NCI-H187 treated with DMSO at 0.1 percent for 48 hours (cell line): ENCODE measurements at regions not wholly inside any gene's neighbourhood (a gene's known extent, or its start where the extent isn't known, plus 50 kb on each side); places are given as distances from the start of the nearest gene placed in this dataset.
"Not testable (repeated sequence)": the region's sequence is repeated elsewhere in the genome, so short reads cannot be mapped to it uniquely, and the experiment has no call there.

Experiments used
- DNase-seq: peaks from one replicate; lab custom pipeline; 2025; lab: John Stamatoyannopoulos, UW

GRCh38 chr10:64320448-64320847 lies 799.2 kb downstream of the REEP3 start:
- DNase-seq = no peak

- DNase-seq = no peak
These were observed 808.3 kb downstream of the REEP3 start for GRCh38 chr10:64329510-64329909.

GRCh38 chr10:64332551-64332950 lies 811.4 kb downstream of the REEP3 start:
- no peak for DNase-seq

GRCh38 chr10:64334084-64334483 lies 812.9 kb downstream of the REEP3 start:
- no peak for DNase-seq

GRCh38 chr10:64344211-64344610 lies 823.0 kb downstream of the REEP3 start:
- DNase-seq = no peak

- no peak for DNase-seq
These were observed 824.7 kb downstream of the REEP3 start for GRCh38 chr10:64345856-64346255.

- no peak for DNase-seq
These were observed 825.2 kb downstream of the REEP3 start for GRCh38 chr10:64346389-64346788.

GRCh38 chr10:64350665-64351064 lies 829.5 kb downstream of the REEP3 start:
- no peak for DNase-seq

- DNase-seq = no peak
These were observed 837.7 kb downstream of the REEP3 start for GRCh38 chr10:64358907-64359306.

GRCh38 chr10:64360240-64360639 lies 839.0 kb downstream of the REEP3 start:
- DNase-seq = not testable (repeated sequence)

- DNase-seq = no peak
These were observed 842.5 kb downstream of the REEP3 start for GRCh38 chr10:64363687-64364086.

GRCh38 chr10:64365663-64366062 lies 844.5 kb downstream of the REEP3 start:
- no peak for DNase-seq

- DNase-seq = no peak
These were observed 847.1 kb downstream of the REEP3 start for GRCh38 chr10:64368298-64368697.

- DNase-seq = no peak
These were observed 848.9 kb downstream of the REEP3 start for GRCh38 chr10:64369885-64370773.

- no peak for DNase-seq
These were observed 853.1 kb downstream of the REEP3 start for GRCh38 chr10:64374346-64374745.

GRCh38 chr10:64376167-64376566 lies 855.0 kb downstream of the REEP3 start:
- DNase-seq = no peak

- DNase-seq = no peak
These were observed 858.7 kb downstream of the REEP3 start for GRCh38 chr10:64379898-64380297.

GRCh38 chr10:64385355-64385754 lies 864.2 kb downstream of the REEP3 start:
- DNase-seq = no peak

GRCh38 chr10:64394744-64395143 lies 873.5 kb downstream of the REEP3 start:
- DNase-seq = no peak

- no peak for DNase-seq
These were observed 875.0 kb downstream of the REEP3 start for GRCh38 chr10:64396105-64396708.

- DNase-seq = no peak
These were observed 875.9 kb downstream of the REEP3 start for GRCh38 chr10:64397125-64397524.

GRCh38 chr10:64408391-64409183 lies 887.4 kb downstream of the REEP3 start:
- DNase-seq = no peak

- no peak for DNase-seq
These were observed 888.1 kb downstream of the REEP3 start for GRCh38 chr10:64409349-64409748.
